Spleen (tissue), 11 donors: ENCODE measurements at regions not wholly inside any gene's neighbourhood (a gene's known extent, or its start where the extent isn't known, plus 50 kb on each side); places are given as distances from the start of the nearest gene placed in this dataset.

Experiments
- DNase-seq: peaks from one replicate; pipeline ENCODE4 v3.0.0-alpha.2; 2020
- H3K27ac ChIP-seq, 8 donors: fragments of 200-600 bp; sonication (generic) in 7 of 8; 1 replicate in 4 of 8; 2 replicates in 4 of 8; pipeline versions ENCODE4 v1.5.0 to v1.8.0; 2016 to 2021; ENCODE audit warnings: inconsistent platforms in 4 of 8, mild to moderate bottlenecking in 4 of 8, moderate library complexity in 1 of 8
- H3K27me3 ChIP-seq, 7 donors: fragments of 200-600 bp; sonication (generic) in 6 of 7; replicated peaks in 1 of 7; 1 replicate in 4 of 7; 2 replicates in 3 of 7; pipeline versions ENCODE4 v1.5.0 to v1.8.0; 2016 to 2021; ENCODE audit warnings: inconsistent platforms in 3 of 7, mild to moderate bottlenecking in 1 of 7
- H3K36me3 ChIP-seq, 6 donors: fragments of 200-600 bp; sonication (generic) in 5 of 6; 1 replicate in 4 of 6; 2 replicates in 2 of 6; pipeline versions ENCODE4 v1.5.0 to v1.8.0; 2016 to 2021; ENCODE audit warnings: inconsistent platforms in 2 of 6
- H3K4me1 ChIP-seq, 6 donors: fragments of 200-600 bp; sonication (generic) in 5 of 6; 1 replicate in 3 of 6; 2 replicates in 3 of 6; pipeline versions ENCODE4 v1.5.0 to v1.8.0; 2016 to 2021; ENCODE audit warnings: inconsistent platforms in 3 of 6
- H3K4me3 ChIP-seq, 8 donors: fragments of 200-600 bp; sonication (generic) in 7 of 8; 1 replicate in 4 of 8; 2 replicates in 4 of 8; pipeline versions ENCODE4 v1.5.0 to v1.8.0; 2016 to 2021; ENCODE audit warnings: inconsistent platforms in 4 of 8, mild to moderate bottlenecking in 4 of 8, moderate library complexity in 2 of 8
- H3K9me3 ChIP-seq, 8 donors: fragments of 200-600 bp; sonication (generic) in 7 of 8; 1 replicate in 4 of 8; 2 replicates in 4 of 8; pipeline versions ENCODE4 v1.5.0 to v1.8.0; 2016 to 2021; ENCODE audit warnings: inconsistent platforms in 4 of 8
- POLR2A ChIP-seq, 3 donors: fragments of 450-650 bp; IDR thresholded peaks; one replicate each; pipeline ENCODE4 v1.5.1; 2017; ENCODE audit warnings: antibody characterized with exemption in 3 of 3, mild to moderate bottlenecking in 1 of 3
- POLR2AphosphoS5 ChIP-seq, 3 donors: sonication (generic); formaldehyde crosslinking; IDR thresholded peaks; one replicate each; pipeline ENCODE4 v1.5.1; 2017; ENCODE audit warnings: antibody characterized with exemption in 3 of 3
- WGBS, 5 donors: extraction: QIAGEN DNeasy Blood & Tissue Kit in 3 of 5; methylation state at CpG; one replicate each; pipeline versions ENCODE4 v1.1.5 to v1.1.7; 2013 to 2018; 5-methylcytosine and 5-hydroxymethylcytosine counted together
- intact Hi-C: fragments of 100-400 bp; cut with DNase I; formaldehyde crosslinking; loops from one replicate; pipeline ENCODE4 v1.15.0; 2023; ENCODE audit warnings: low total_unique reads
- TF ChIP-seq, protein P1 (sequence below), 11 experiments: fragments of 200-600 bp in 7 of 11; fragments of 450-650 bp in 4 of 11; sonication (generic) in 4 of 11; IDR thresholded peaks in 8 of 11; conservative IDR thresholded peaks in 3 of 11; 1 replicate in 7 of 11; 2 replicates in 4 of 11; pipeline versions ENCODE4 v1.4.0 to v1.8.0; 2016 to 2021; ENCODE audit warnings: antibody characterized with exemption in 11 of 11, inconsistent platforms in 4 of 11, mild to moderate bottlenecking in 1 of 11
- donor health status: healthy with polysubstance abuse.
- donor health status: DM: no; HTN: no; CAD: no; lungs with moderate emphysema.
- donor health status: DM: no; HTN: no; CAD: no.
- donor health status: Bipolar disorder and iron deficiency.
- donor health status: healthy.
- donor health status: DM: no; HTN: no; CAD: no.
- donor health status: DM: yes; HTN: yes; CAD: no.

DNA sequence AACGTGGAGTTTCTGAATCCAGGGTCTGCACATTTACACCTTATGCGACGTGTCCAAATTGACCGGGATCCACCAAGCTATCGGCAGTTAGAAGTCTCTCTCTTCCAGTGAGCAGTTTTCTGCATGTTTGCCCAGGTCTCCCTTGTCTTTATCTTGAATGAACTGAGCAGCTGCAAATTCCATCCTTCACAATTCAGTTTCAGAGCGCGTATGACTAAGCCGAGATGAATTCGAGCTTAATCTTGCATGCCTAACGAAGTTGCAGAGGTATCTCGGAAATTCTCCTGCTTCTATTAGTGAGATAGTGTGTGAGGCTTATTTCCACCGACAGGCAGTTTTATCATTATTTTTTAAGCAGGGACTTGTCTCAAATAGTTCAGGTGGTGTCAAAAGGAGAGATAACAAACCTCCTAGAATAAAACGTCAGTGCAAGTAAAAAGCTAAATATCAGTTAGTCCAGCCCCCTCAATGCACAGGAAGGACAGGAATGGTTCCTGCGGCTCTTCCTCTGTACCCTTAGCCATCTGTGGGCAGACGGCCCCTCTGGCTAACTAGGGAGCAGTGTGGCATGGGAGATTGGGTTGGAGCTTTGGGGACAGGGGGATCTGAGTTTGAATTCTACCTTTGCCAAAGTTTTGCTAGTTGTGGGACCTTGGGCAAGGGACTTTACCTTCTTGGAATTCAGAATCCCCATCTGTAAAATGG, 93.0 kb upstream of the GPR139 start:
- no peaks in the 10 kb centered on the region for H3K36me3 ChIP-seq
- H3K27me3 ChIP-seq: peaks cover 0 to 15% (median 0%) of the 10 kb centered on the region in 7 donors
- no peak for TF ChIP-seq POLR2AphosphoS5 (IDR thresholded peaks at IDR 0.05)
- TF ChIP-seq, protein P1, sequence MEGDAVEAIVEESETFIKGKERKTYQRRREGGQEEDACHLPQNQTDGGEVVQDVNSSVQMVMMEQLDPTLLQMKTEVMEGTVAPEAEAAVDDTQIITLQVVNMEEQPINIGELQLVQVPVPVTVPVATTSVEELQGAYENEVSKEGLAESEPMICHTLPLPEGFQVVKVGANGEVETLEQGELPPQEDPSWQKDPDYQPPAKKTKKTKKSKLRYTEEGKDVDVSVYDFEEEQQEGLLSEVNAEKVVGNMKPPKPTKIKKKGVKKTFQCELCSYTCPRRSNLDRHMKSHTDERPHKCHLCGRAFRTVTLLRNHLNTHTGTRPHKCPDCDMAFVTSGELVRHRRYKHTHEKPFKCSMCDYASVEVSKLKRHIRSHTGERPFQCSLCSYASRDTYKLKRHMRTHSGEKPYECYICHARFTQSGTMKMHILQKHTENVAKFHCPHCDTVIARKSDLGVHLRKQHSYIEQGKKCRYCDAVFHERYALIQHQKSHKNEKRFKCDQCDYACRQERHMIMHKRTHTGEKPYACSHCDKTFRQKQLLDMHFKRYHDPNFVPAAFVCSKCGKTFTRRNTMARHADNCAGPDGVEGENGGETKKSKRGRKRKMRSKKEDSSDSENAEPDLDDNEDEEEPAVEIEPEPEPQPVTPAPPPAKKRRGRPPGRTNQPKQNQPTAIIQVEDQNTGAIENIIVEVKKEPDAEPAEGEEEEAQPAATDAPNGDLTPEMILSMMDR (IDR thresholded peaks at IDR 0.05 in 8 of 11, conservative IDR thresholded peaks at IDR 0.05 in 3 of 11): no peak
- no peak for TF ChIP-seq POLR2A (IDR thresholded peaks at IDR 0.05)
- no peaks in the 10 kb centered on the region for H3K4me1 ChIP-seq
- H3K27ac ChIP-seq: no peak overlapping the region
- WGBS, 5 donors: 78 to 81% (median 80%) methylated on average over 15 of the region's 15 CpGs
- DNase-seq: no peak
- intact Hi-C loops: no loop called here
- no peak overlapping the region for H3K4me3 ChIP-seq
- H3K9me3 ChIP-seq: peaks cover 0 to 9% (median 0%) of the 10 kb centered on the region in 8 donors

DNA sequence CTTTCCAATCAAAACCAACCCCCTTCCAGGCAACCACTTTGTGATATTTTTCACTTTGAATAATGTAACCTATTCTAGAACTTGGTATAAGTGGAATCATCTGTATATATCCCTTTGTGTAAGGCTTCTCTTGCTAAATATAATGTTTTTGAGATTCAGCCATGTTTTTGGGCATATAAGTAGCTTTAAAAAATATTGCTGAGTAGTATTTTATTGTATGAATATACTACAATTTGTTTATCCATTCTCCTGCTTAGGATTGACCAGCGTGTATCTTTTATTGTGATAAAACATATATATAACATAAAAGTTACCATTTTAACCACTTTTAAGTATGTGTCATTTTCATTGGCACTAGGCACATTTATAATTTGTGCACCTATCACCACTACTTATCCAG, 79.8 kb upstream of the GPR139 start:
- no peaks in the 10 kb centered on the region for H3K36me3 ChIP-seq
- H3K27me3 ChIP-seq: peaks cover 0 to 5% (median 0%) of the 10 kb centered on the region in 7 donors
- WGBS, 5 donors: 77 to 90% (median 85%) methylated on average over 1 of the region's 1 CpG
- no peak overlapping the region for H3K27ac ChIP-seq
- H3K4me3 ChIP-seq: no peak overlapping the region
- intact Hi-C loops: no loop called here
- no peak for DNase-seq
- H3K4me1 ChIP-seq: no peaks in the 10 kb centered on the region
- TF ChIP-seq POLR2A (IDR thresholded peaks at IDR 0.05): no peak
- no peak for TF ChIP-seq POLR2AphosphoS5 (IDR thresholded peaks at IDR 0.05)
- TF ChIP-seq, protein P1 (IDR thresholded peaks at IDR 0.05 in 8 of 11, conservative IDR thresholded peaks at IDR 0.05 in 3 of 11): no peak
- peaks cover 0 to 29% (median 11%) of the 10 kb centered on the region in 8 donors for H3K9me3 ChIP-seq

DNA sequence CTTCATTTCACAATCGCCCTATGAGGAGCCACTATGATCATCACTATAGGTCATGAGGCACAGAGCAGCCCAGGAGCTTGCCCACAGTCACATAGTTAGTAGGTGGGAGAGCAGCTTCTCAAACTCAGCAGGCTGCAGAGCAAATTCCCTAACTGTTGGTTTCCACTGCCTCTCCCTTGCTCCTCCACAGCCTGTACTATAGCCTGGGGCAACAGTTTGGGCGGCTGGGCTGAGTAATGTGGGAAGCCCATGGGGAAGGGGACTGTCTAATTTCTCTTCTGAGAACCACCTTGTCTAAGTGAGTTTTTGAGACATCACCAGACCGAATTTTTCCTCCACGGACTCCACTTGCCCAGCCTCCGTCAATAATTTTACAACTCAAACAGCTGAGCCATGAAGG, 73.4 kb upstream of the GPR139 start:
- H3K27me3 ChIP-seq: peaks cover 0 to 16% (median 0%) of the 10 kb centered on the region in 7 donors
- H3K36me3 ChIP-seq: no peaks in the 10 kb centered on the region
- no peak overlapping the region for H3K27ac ChIP-seq
- DNase-seq: no peak
- no peaks in the 10 kb centered on the region for H3K4me1 ChIP-seq
- H3K9me3 ChIP-seq: peaks cover 0 to 3% (median 0%) of the 10 kb centered on the region in 8 donors
- TF ChIP-seq POLR2A (IDR thresholded peaks at IDR 0.05) (no peak), POLR2AphosphoS5 (IDR thresholded peaks at IDR 0.05) (no peak)
- TF ChIP-seq, protein P1 (IDR thresholded peaks at IDR 0.05 in 8 of 11, conservative IDR thresholded peaks at IDR 0.05 in 3 of 11): no peak
- intact Hi-C loops: no loop called here
- WGBS, 5 donors: 74 to 86% (median 76%) methylated on average over 5 of the region's 5 CpGs
- H3K4me3 ChIP-seq: no peak overlapping the region

DNA sequence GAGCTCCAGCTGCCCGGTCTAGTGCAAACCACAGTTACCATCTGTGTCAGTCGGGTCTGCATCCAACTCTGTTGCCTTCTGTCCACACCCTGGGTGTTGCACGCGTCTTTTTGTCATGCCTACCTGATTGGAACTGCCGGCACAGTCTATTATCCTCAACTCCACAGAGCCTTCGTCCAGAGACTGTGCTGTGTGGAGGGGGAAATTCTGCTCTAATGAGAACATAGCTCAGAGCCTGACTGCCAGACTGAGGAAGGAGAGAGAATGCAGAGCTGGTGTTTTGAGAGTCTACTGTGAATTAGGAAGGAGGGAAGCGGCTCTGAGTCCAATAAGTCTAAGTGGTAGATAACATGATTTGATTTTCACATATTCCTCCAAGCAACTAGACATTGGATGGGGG, 68.3 kb upstream of the GPR139 start:
- H3K4me1 ChIP-seq: no peaks in the 10 kb centered on the region
- H3K9me3 ChIP-seq: no peaks in the 10 kb centered on the region
- no peak overlapping the region for H3K27ac ChIP-seq
- 79 to 86% (median 85%) methylated on average over 7 of the region's 7 CpGs for WGBS, 5 donors
- H3K27me3 ChIP-seq: peaks cover 0 to 5% (median 0%) of the 10 kb centered on the region in 7 donors
- no peak for DNase-seq
- intact Hi-C loops: no loop called here
- TF ChIP-seq, protein P1 (IDR thresholded peaks at IDR 0.05 in 8 of 11, conservative IDR thresholded peaks at IDR 0.05 in 3 of 11): no peak
- no peak for TF ChIP-seq POLR2AphosphoS5 (IDR thresholded peaks at IDR 0.05)
- H3K36me3 ChIP-seq: no peaks in the 10 kb centered on the region
- H3K4me3 ChIP-seq: no peak overlapping the region
